Activated T-cell treated with anti-CD3 and anti-CD28 coated beads, Interleukin-2, amount 50 U/mL, for 1 hour (primary cell): ENCODE measurements at regions not wholly inside any gene's neighbourhood (a gene's known extent, or its start where the extent isn't known, plus 50 kb on each side); places are given as distances from the start of the nearest gene placed in this dataset.
A peak's percentile ranks its signal among the peaks of the same experiment; 100 is the strongest.

ENCODE experiments used
- DNase-seq: peaks from one replicate; pipeline ENCODE4 v3.0.0-alpha.2; 2020

GRCh38 chr6:87935196-87935595 lies 112.4 kb upstream of the SPACA1 start:
- no peak for DNase-seq

DNA sequence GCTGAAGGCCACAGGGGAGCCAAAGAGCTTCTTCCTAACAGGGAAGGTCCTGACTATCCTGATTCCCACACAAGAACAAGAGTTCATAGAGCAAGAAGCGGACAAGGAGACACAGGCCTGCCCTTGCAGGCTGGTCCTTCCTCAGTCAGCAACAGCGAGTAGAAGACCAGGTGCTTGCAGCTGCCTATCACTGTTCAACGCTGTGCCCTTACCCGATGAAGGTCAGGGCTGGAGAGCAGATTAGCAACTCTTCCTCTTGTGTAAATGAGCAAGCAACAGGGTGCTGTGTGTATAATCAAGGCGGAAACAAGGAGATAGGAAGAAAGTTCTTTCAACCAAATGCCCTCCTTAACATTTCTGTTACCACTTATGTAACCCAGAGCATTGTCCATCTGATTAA lies 115.3 kb upstream of the SPACA1 start:
- no peak for DNase-seq

GRCh38 chr6:87929843-87930288 lies 117.8 kb upstream of the SPACA1 start:
- DNase-seq, result peak; percentile 59

- DNase-seq, result no peak
These were observed 121.0 kb upstream of the SPACA1 start for GRCh38 chr6:87926687-87927086.

- no peak for DNase-seq
These were observed 121.6 kb upstream of the SPACA1 start for GRCh38 chr6:87926072-87926471.

- DNase-seq, result no peak
These were observed 122.1 kb upstream of the SPACA1 start for GRCh38 chr6:87925373-87926060.

DNA sequence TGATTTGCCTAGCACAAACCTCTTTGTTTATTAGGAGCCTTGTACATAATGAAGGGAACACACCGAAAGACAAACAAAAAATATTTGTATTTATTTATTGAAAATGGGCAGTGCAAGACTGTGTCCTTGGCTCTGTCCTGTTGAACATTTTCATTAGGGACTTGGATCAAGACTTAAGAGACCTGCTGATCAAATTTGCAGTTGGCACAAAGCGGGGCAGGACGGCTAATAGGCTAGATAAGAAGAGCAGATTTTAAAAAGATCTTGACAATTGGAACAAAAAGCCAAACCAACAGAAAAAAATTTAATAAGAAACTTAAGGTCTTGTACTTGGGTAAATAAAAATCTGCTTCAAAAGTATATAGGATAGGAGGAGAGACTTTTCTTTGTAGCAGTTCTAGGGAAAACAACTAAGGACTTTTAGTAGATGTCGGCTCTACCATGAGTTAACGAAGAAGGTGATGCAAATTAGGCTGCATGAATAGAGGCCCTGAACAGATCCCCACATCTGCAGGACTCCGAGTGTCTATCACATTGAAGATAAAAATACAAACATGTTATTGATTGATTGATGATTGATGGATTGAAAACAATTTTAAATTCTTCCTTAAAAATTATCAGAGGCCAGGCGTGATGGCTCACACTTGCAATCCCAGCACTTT lies 124.1 kb upstream of the SPACA1 start:
- DNase-seq, result no peak

- DNase-seq, result no peak
These were observed 124.7 kb upstream of the SPACA1 start for GRCh38 chr6:87922947-87923330.

- DNase-seq, result no peak
These were observed 125.3 kb upstream of the SPACA1 start for GRCh38 chr6:87922196-87922946.

- no peak for DNase-seq
These were observed 126.6 kb upstream of the SPACA1 start for GRCh38 chr6:87921034-87921433.

DNA sequence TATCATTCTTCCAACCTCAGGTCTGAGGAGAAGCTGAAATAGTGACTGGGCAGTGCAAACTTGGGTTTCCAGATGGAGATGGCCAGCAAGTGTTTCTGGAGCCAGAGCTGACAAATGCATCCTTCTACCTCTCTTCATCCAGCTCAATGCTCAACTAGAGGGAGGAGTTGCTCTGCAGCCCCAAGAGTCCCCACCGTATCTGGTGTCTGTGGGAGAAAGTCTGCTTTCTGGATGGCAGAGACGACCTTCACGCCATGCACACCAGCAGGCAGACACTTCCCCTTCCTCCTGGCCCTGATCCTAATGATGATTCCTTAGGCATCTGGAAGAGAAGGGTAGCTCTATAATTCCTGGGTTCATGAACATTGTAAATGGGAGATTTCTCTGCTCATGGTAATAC lies 127.4 kb upstream of the SPACA1 start:
- no peak for DNase-seq

GRCh38 chr6:87919416-87919815 lies 128.2 kb upstream of the SPACA1 start:
- no peak for DNase-seq

GRCh38 chr6:87919001-87919400 lies 128.6 kb upstream of the SPACA1 start:
- no peak for DNase-seq

DNA sequence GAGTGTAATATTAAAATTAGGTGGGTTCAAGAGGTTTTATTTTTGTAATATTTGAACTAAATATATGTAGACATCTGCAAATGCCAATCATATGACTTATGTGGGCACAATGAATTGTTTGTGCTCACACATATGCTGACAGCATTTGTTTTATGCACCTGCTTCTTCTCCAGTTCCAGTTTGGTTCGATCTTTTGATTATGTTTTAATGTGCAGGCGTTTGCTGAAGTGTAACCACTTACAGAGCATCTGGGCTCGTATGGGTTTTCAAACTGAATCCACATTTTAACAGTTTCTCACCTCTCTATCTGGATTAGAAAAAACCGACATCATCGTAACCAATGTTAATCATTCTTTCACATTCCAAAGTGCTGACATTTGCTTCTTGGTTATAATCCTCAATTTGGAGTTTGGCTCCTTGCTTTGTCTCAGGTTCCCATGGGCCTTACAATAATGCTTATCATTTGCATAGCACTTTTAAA lies 129.1 kb upstream of the SPACA1 start:
- no peak for DNase-seq

- DNase-seq, result no peak
These were observed 129.8 kb upstream of the SPACA1 start for GRCh38 chr6:87917886-87918285.

DNA sequence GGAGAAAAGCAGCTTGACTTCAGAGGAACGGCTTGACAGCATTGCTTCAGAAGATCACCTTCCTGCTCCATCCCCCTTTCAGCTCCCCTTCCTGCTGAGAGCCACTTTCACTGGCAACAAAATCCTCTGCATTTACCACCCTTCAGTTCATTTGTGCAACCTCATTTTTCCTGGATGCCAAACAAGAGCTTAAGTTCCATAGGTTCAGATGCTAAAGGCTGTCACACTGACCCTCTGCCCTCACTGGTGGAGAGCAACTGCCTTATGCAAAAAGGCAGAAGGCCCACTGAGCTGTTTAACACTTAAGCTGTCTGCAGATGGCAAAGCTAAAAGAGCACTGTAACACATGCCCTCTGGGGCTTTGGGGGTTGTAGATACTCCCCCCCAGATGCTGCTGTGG lies 131.2 kb upstream of the SPACA1 start:
- no peak for DNase-seq

DNA sequence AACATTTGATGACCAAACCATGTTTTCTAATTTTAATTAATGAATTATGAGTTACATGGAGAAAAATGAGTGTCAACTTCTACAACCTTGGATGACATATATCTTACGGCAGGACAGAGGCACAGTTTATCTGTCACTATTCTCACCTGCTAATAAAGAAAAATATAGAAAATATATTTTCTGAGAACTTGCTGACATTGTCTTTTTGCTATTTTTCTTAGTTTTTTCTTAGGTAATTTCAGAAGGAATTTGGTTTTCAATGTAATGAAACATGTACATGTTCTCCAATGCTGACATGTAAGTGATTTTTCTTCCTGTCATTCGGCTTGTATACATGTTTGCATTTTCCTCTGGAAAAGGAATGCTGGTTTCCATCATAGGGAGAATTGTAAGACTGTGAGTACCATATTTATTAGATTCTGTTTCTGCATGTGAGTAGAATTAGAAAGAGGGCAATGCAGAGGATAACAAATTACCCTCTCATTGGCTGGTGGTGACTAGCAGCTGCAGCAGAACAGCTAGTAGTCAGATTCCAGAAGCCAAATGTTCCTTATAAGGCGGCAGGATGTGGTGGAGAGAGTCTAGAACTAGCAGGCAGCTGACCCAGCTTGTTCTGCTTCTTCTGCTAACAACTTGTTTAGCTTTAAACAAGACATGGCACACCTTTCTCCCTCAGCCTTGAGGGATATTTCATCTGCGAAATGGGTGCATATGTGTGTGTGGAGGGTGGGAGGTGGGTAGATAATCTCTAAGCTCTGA lies 132.8 kb upstream of the SPACA1 start:
- no peak for DNase-seq

- DNase-seq, result no peak
These were observed 133.7 kb upstream of the SPACA1 start for GRCh38 chr6:87913974-87914373.

- no peak for DNase-seq
These were observed 135.5 kb upstream of the SPACA1 start for GRCh38 chr6:87912102-87912501.

- no peak for DNase-seq
These were observed 137.8 kb upstream of the SPACA1 start for GRCh38 chr6:87909849-87910248.

DNA sequence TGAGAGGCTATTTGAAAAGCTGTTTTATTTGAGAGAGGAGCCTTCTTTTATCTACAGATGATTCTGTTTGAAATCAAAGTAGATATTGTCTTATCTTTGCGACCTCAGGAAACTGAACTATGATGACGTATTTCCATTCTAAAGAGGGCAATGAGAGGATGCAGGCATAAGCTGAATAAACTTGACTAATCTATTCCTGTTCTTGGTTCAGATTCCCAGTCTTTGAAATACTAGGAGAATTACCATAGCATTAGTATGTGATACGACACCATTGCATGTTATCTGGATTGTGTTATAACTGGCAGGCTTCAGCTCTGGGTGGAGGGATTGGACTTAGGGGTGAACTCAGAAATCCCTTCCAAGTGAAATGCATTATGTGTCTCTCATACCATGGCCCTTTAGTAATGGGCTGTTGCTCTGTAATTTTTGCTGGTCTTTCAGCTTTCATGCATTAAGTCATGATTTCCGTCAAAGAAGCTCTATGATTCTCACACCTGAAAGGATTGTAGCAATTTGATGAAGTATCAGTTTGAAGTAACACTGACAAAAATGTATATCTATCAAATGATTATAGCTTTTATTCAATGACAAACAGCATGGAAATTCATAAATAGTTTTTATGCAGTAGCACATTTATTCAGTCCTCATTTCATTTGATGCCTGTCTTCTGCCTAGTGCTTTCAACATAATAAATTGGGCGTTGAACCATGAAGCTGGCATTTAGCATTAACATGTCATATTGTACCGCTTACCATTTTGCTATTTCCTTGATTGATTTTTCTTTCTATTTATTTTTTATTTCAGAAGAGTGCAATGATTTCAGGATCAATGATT lies 138.4 kb upstream of the SPACA1 start:
- no peak for DNase-seq

GRCh38 chr6:87907521-87907920 lies 140.1 kb upstream of the SPACA1 start:
- no peak for DNase-seq
